Upper lobe of left lung (tissue), 4 donors: ENCODE measurements at regions not wholly inside any gene's neighbourhood (a gene's known extent, or its start where the extent isn't known, plus 50 kb on each side); places are given as distances from the start of the nearest gene placed in this dataset.

Source experiments
- EP300 ChIP-seq, 4 donors: sonication (generic); formaldehyde crosslinking; IDR thresholded peaks; one replicate each; pipeline ENCODE4 v1.5.1; 2017; ENCODE audit warnings: antibody characterized with exemption in 4 of 4, control low read depth in 2 of 4
- TF ChIP-seq, protein P1 (sequence below), 6 experiments: fragments of 450-650 bp in 4 of 6; fragments of 200-600 bp in 2 of 6; sonication (generic) in 2 of 6; IDR thresholded peaks; one replicate each; pipeline ENCODE4 v1.5.1; 2016 to 2019; ENCODE audit warnings: antibody characterized with exemption in 6 of 6

DNA sequence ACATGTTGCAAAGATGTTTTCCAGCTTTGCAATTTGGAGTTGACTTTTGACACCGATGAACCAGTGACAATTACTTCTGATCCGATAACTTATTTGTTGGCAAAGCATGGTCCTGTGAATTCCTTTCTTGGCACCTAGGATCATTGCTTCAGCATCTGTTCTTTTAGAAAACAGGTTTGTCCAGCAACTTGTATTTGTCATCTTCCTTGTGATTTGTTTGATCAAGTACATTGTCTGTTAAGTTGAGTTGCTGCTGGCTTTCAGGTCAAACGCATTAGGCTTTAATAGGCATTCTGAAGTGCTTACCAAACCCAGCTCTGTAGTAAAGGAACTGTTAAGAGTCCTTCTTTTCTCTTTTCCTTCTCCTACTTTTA is 192.4 kb upstream of the ZNF217 start:
- TF ChIP-seq, protein P1, sequence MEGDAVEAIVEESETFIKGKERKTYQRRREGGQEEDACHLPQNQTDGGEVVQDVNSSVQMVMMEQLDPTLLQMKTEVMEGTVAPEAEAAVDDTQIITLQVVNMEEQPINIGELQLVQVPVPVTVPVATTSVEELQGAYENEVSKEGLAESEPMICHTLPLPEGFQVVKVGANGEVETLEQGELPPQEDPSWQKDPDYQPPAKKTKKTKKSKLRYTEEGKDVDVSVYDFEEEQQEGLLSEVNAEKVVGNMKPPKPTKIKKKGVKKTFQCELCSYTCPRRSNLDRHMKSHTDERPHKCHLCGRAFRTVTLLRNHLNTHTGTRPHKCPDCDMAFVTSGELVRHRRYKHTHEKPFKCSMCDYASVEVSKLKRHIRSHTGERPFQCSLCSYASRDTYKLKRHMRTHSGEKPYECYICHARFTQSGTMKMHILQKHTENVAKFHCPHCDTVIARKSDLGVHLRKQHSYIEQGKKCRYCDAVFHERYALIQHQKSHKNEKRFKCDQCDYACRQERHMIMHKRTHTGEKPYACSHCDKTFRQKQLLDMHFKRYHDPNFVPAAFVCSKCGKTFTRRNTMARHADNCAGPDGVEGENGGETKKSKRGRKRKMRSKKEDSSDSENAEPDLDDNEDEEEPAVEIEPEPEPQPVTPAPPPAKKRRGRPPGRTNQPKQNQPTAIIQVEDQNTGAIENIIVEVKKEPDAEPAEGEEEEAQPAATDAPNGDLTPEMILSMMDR (IDR thresholded peaks at IDR 0.05), result no peak
- no peak for TF ChIP-seq EP300 (IDR thresholded peaks at IDR 0.05)
